CD4-positive, alpha-beta memory T cell (primary cell): ENCODE measurements at regions not wholly inside any gene's neighbourhood (a gene's known extent, or its start where the extent isn't known, plus 50 kb on each side); places are given as distances from the start of the nearest gene placed in this dataset.

Experiments used
- CTCF ChIA-PET: fragments of 350-600 bp; sonication (Branson Sonifier 250); formaldehyde crosslinking; loops from one replicate; lab custom pipeline; 2021; ENCODE audit warnings: inconsistent platforms; ENCODE audit not compliant: partially characterized antibody; lab: Charles Lee
- POLR2A ChIA-PET: fragments of 350-600 bp; sonication (Branson Sonifier 250); formaldehyde crosslinking; loops from one replicate; lab custom pipeline; 2021; ENCODE audit not compliant: partially characterized antibody; lab: Charles Lee
- DNase-seq, 5 donors: peaks; one replicate each; pipeline versions ENCODE4 v3.0.0 to v3.0.0-alpha.2; 2020 to 2022; ENCODE audit warnings: mixed read lengths in 1 of 5
- H3K27ac ChIP-seq: one replicate; pipeline ENCODE4 v1.7.0; 2013; ENCODE audit warnings: low read depth, low read length
- H3K27me3 ChIP-seq: 2 replicates; pipeline ENCODE4 v1.7.0; 2013; ENCODE audit warnings: mild to moderate bottlenecking, low read length, moderate library complexity; ENCODE audit not compliant: insufficient read depth
- H3K36me3 ChIP-seq: 2 replicates; pipeline ENCODE4 v1.7.0; 2013; ENCODE audit warnings: mild to moderate bottlenecking, low read length, moderate library complexity; ENCODE audit not compliant: insufficient read depth
- H3K4me1 ChIP-seq: 2 replicates; pipeline ENCODE4 v1.7.0; 2013; ENCODE audit warnings: mild to moderate bottlenecking, low read length, moderate library complexity; ENCODE audit not compliant: insufficient read depth
- H3K4me3 ChIP-seq, 2 donors: one replicate each; pipeline ENCODE4 v1.7.0; 2013; ENCODE audit warnings: low read length in 2 of 2, mild to moderate bottlenecking in 1 of 2
- H3K9me3 ChIP-seq, 2 donors: one replicate each; pipeline ENCODE4 v1.7.0; 2013; ENCODE audit warnings: low read length in 2 of 2, control low read depth in 1 of 2; ENCODE audit not compliant: control insufficient read depth in 1 of 2
- H3K27ac Mint-ChIP-seq, 7 donors: one replicate each; pipeline ENCODE4 v1.8.0; 2020 to 2021; ENCODE audit warnings: mixed read lengths in 7 of 7, mild to moderate bottlenecking in 6 of 7, inconsistent platforms in 3 of 7, moderate library complexity in 3 of 7
- H3K27me3 Mint-ChIP-seq, 2 donors: one replicate each; pipeline ENCODE4 v1.8.0; 2020 to 2021; ENCODE audit warnings: mixed read lengths in 2 of 2
- H3K36me3 Mint-ChIP-seq, 2 donors: one replicate each; pipeline ENCODE4 v1.8.0; 2020 to 2021; ENCODE audit warnings: mixed read lengths in 2 of 2, inconsistent platforms in 1 of 2, mild to moderate bottlenecking in 1 of 2
- H3K4me1 Mint-ChIP-seq, 4 donors: one replicate each; pipeline ENCODE4 v1.8.0; 2020 to 2021; ENCODE audit warnings: mixed read lengths in 4 of 4, mild to moderate bottlenecking in 1 of 4
- H3K4me3 Mint-ChIP-seq, 8 donors: one replicate each; pipeline ENCODE4 v1.8.0; 2020 to 2021; ENCODE audit warnings: mixed read lengths in 8 of 8, mild to moderate bottlenecking in 7 of 8, moderate library complexity in 6 of 8, inconsistent platforms in 3 of 8
- H3K9me3 Mint-ChIP-seq, 8 donors: one replicate each; pipeline ENCODE4 v1.8.0; 2020 to 2021; ENCODE audit warnings: mixed read lengths in 8 of 8, mild to moderate bottlenecking in 5 of 8, inconsistent platforms in 3 of 8, moderate library complexity in 1 of 8
- intact Hi-C: fragments of 100-400 bp; cut with micrococcal nuclease; formaldehyde crosslinking; loops from one replicate; pipeline ENCODE4 v1.15.1; 2023

DNA sequence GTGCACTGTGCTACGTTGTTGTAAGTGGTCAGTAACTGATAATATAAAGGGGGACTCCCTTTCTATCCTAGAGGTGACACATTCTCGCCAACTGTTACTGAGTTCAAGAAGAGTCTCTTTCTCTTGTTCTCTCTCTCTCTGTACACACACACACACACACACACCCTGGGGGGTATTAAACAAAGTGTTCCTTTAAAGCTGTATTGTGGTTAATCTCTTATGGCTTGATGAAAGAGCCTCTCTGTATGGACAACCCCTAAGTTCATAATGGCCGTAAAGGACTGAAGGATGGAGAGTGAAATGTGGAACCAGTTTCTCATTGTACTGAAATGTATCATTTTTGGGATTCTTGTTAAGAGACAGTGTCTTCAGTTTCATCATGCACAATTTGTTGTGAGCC lies 145.2 kb upstream of the BMPER start:
- Mint-ChIP-seq H3K27ac (no peak overlapping the region), H3K4me3 (no peak overlapping the region), H3K36me3 (peaks cover 0 to 3% of the 10 kb centered on the region in 2 donors), H3K9me3 (no peaks in the 10 kb centered on the region), H3K4me1 (no peaks in the 10 kb centered on the region), H3K27me3 (no peaks in the 10 kb centered on the region)
- Histone ChIP-seq H3K27me3 (no peaks in the 10 kb centered on the region), H3K4me1 (no peaks in the 10 kb centered on the region), H3K36me3 (no peaks in the 10 kb centered on the region), H3K27ac (no peak overlapping the region), H3K4me3 (no peak overlapping the region), H3K9me3 (no peaks in the 10 kb centered on the region)
- no peak for DNase-seq
- ChIA-PET POLR2A (no interaction called here), CTCF (interaction anchor here (1.4 kb wide), 1 partner anchor 45 kb away, joined by 3 read pairs; no protein-coding TSS in a partner anchor)
- intact Hi-C loops: no loop called here

DNA sequence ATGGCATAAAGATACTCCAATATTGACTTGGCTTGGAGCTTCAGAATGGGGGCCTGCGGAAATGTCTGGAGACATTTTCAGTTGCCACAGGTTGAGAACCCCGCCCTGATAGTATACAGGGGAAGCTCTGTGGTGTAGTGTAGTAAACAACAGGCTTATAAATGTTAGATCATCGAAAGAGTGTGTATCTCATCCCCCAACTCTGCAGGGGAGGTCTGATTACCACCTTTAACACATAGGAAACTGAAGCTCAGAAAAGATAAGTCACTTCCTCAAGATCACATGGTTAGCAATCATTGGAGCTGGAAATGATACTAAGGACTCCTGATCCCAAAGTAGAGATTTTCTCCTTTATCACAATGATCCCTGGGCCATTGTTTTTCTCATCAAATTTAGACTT lies 144.5 kb upstream of the BMPER start:
- Histone ChIP-seq H3K27ac (no peak overlapping the region), H3K36me3 (no peaks in the 10 kb centered on the region), H3K4me1 (no peaks in the 10 kb centered on the region), H3K4me3 (no peak overlapping the region), H3K27me3 (no peaks in the 10 kb centered on the region), H3K9me3 (no peaks in the 10 kb centered on the region)
- no peak for DNase-seq
- Mint-ChIP-seq H3K27me3 (no peaks in the 10 kb centered on the region), H3K4me3 (no peak overlapping the region), H3K4me1 (no peaks in the 10 kb centered on the region), H3K9me3 (no peaks in the 10 kb centered on the region), H3K36me3 (peaks cover 0 to 3% of the 10 kb centered on the region in 2 donors), H3K27ac (no peak overlapping the region)
- intact Hi-C loops: no loop called here
- ChIA-PET POLR2A (no interaction called here), CTCF (interaction anchor here (1.4 kb wide), 1 partner anchor 46 kb away, joined by 3 read pairs; no protein-coding TSS in a partner anchor)

DNA sequence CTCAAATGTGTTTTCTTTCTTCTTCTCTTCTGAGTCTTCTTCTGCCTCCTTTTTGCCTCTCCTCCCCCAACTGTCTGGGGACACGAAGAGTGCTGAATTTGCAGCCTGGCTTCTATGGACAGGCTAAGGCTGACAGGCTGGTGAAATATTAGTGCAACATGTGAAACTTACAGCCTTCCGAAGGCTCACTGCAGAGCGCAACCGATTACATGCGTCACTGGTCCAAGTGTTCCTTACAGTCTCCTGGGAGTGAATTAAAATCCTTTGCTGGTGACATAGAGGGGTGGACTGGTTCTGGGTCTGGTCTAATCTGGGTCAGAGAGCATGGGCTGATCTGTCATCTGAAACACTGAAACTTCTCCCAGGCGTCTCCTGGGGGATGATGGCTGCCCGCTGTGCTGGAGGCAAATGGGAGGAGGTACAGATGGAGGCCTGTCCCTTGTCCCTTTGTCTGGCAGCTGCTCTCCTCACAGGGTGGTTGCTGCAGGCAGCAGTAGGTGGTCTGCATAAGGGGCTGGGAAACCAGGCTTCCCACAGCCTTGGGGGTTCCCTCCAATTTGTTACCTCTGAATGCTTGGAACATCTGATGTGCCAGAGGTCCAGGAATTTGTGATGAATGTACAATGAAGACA lies 143.8 kb upstream of the BMPER start:
- no peaks in the 10 kb centered on the region for H3K4me1 Mint-ChIP-seq
- no peak for DNase-seq
- no peaks in the 10 kb centered on the region for H3K27me3 Mint-ChIP-seq

DNA sequence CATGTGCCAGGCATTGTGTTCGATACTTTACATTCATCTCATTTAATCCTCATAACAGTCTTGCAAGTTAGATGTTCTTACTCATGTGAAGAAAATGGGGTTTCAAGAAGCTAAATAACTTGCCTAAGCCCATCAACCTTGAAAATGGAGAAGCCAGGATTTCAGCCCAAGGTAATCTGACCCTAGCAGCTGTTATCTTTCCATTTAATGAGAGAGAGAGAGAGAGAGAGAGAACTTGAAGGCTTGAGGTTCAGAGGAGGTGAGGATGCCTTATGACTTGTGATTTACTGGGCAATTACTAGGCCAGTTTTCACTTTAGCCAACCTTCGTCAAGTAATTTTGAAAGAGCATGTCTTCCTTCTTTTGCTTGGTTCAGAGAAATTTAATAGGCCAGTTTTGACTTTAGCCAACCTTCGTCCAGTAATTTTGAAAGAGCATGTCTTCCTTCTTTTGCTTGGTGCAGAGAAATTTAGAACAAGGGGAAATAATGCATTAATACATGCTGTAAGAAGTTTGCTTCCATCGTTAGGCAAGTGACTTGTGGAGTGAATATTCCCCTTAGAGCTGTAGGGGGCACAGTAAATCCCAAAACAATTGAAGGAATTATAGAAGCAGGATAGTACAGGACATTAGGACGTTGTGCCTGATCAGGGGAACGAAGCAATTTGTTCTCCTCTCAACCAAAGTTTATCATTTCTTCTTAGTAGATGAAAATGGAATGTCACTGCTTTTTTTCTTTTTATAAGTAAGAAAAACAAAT lies 143.0 kb upstream of the BMPER start:
- no peaks in the 10 kb centered on the region for H3K9me3 ChIP-seq
- H3K36me3 Mint-ChIP-seq: peaks cover 0 to 3% of the 10 kb centered on the region in 2 donors
- no peak overlapping the region for H3K27ac ChIP-seq
- H3K4me3 Mint-ChIP-seq: no peak overlapping the region
- no peaks in the 10 kb centered on the region for H3K36me3 ChIP-seq
- no peaks in the 10 kb centered on the region for H3K27me3 Mint-ChIP-seq
- no peak overlapping the region for H3K4me3 ChIP-seq
- no peaks in the 10 kb centered on the region for H3K9me3 Mint-ChIP-seq
- H3K4me1 Mint-ChIP-seq: no peaks in the 10 kb centered on the region
- POLR2A ChIA-PET: no interaction called here
- CTCF ChIA-PET: no interaction called here
- no peaks in the 10 kb centered on the region for H3K4me1 ChIP-seq
- H3K27ac Mint-ChIP-seq: no peak overlapping the region
- no peak for DNase-seq
- intact Hi-C loops: no loop called here
- H3K27me3 ChIP-seq: no peaks in the 10 kb centered on the region

More for the DNA sequence above, 143.8 kb upstream of the BMPER start:
- Mint-ChIP-seq H3K36me3 (peaks cover 0 to 3% of the 10 kb centered on the region in 2 donors), H3K27ac (no peak overlapping the region), H3K9me3 (no peaks in the 10 kb centered on the region), H3K4me3 (no peak overlapping the region)
- Histone ChIP-seq H3K27ac (no peak overlapping the region), H3K4me3 (no peak overlapping the region), H3K27me3 (no peaks in the 10 kb centered on the region), H3K9me3 (no peaks in the 10 kb centered on the region), H3K4me1 (no peaks in the 10 kb centered on the region), H3K36me3 (no peaks in the 10 kb centered on the region)
- intact Hi-C loops: no loop called here
- ChIA-PET CTCF (no interaction called here), POLR2A (no interaction called here)

DNA sequence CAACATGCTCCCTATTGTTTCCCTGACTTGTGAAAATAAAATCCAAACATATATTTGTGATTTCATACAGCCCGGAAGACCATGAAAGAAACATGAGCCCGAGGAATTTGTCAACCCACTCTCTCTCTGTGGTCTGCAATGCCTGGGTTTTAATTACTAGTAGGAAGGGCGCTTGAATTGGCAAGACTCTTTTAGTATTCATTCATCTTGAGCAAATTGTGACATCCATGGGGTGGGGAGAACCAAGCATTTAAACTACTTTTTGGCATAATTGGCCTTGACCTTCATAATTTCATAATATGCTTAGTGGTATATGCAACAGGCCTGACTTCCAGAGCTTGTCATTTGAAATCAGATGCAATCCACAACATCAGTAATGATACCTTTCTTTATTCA lies 142.4 kb upstream of the BMPER start:
- POLR2A ChIA-PET: no interaction called here
- Mint-ChIP-seq H3K27me3 (no peaks in the 10 kb centered on the region), H3K9me3 (no peaks in the 10 kb centered on the region), H3K27ac (no peak overlapping the region), H3K4me3 (no peak overlapping the region), H3K4me1 (no peaks in the 10 kb centered on the region), H3K36me3 (peaks cover 0 to 3% of the 10 kb centered on the region in 2 donors)
- no peak for DNase-seq
- Histone ChIP-seq H3K27me3 (no peaks in the 10 kb centered on the region), H3K9me3 (no peaks in the 10 kb centered on the region), H3K4me3 (no peak overlapping the region), H3K27ac (no peak overlapping the region), H3K36me3 (no peaks in the 10 kb centered on the region), H3K4me1 (no peaks in the 10 kb centered on the region)
- intact Hi-C loops: no loop called here
- CTCF ChIA-PET: no interaction called here

DNA sequence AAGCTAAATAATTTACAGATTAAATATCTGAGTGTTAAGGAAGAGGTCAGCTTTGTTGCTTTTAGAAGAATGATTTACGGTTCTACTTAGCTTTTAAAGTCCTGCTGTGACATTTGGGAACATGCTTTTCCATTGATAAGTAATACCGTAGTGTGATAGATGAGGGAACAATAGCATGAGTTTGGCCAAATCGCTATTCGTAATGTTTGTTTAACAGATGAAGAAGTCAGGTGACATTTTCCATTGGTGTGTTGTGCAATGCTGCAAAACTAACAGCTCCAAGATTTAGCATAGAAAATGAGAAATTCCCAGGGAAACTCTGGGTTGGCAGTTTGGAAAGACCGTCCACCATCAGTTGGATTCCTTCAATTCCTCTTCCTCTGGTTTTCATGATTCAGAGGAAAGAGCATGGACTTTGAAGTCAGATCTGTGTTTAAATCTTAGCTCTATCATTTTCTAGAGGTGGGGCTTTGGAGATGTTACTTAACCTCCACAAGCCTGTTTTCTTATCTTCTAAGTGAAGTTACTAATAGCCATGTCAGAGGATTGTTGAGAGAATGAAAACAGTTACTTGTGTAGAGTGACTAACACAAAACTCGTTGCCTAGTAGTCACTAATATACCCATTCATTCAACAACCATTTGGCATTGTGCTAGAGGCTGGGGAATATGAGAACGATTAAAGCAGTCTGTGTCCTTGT lies 140.4 kb upstream of the BMPER start:
- Histone ChIP-seq H3K9me3 (no peaks in the 10 kb centered on the region), H3K27me3 (no peaks in the 10 kb centered on the region), H3K4me3 (no peak overlapping the region), H3K27ac (no peak overlapping the region), H3K36me3 (no peaks in the 10 kb centered on the region), H3K4me1 (no peaks in the 10 kb centered on the region)
- ChIA-PET CTCF (no interaction called here), POLR2A (no interaction called here)
- H3K36me3 Mint-ChIP-seq: peaks cover 0 to 3% of the 10 kb centered on the region in 2 donors
- H3K9me3 Mint-ChIP-seq: no peaks in the 10 kb centered on the region
- H3K27ac Mint-ChIP-seq: no peak overlapping the region
- H3K4me1 Mint-ChIP-seq: no peaks in the 10 kb centered on the region
- H3K27me3 Mint-ChIP-seq: no peaks in the 10 kb centered on the region
- intact Hi-C loops: no loop called here
- DNase-seq: no peak
- H3K4me3 Mint-ChIP-seq: no peak overlapping the region

DNA sequence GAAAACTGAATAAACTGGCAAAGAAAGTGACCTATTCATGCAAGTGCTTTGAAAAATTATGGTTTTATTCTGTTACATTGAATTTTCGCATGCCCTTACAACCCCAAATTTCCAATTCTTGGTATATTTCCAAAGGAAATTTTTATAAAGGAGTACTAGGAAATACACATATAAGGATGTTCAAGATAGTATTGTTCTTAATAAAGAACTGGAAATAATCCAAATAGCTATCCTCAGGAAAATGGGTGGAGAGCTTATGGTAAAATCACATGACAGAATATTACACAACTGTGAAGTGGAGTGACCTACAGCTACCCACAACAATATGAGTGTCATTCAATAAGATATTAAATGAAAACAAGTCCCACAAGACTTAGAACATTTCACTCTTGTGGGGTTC lies 138.9 kb upstream of the BMPER start:
- Histone ChIP-seq H3K27me3 (no peaks in the 10 kb centered on the region), H3K4me3 (no peak overlapping the region), H3K4me1 (no peaks in the 10 kb centered on the region), H3K9me3 (no peaks in the 10 kb centered on the region), H3K27ac (no peak overlapping the region), H3K36me3 (no peaks in the 10 kb centered on the region)
- no peak overlapping the region for H3K27ac Mint-ChIP-seq
- no peaks in the 10 kb centered on the region for H3K27me3 Mint-ChIP-seq
- CTCF ChIA-PET: no interaction called here
- no peak for DNase-seq
- POLR2A ChIA-PET: no interaction called here
- intact Hi-C loops: no loop called here
- no peaks in the 10 kb centered on the region for H3K4me1 Mint-ChIP-seq
- peaks cover 0 to 3% of the 10 kb centered on the region in 2 donors for H3K36me3 Mint-ChIP-seq
- H3K9me3 Mint-ChIP-seq: no peaks in the 10 kb centered on the region
- H3K4me3 Mint-ChIP-seq: no peak overlapping the region
